ENCODE measurements at regions not wholly inside any gene's neighbourhood (a gene's known extent, or its start where the extent isn't known, plus 50 kb on each side); places are given as distances from the start of the nearest gene placed in this dataset.
"Not testable (repeated sequence)": the region's sequence is repeated elsewhere in the genome, so short reads cannot be mapped to it uniquely, and the experiment has no call there.

GRCh38 chr10:3890602-3891352, 105.8 kb upstream of the KLF6 start:
- DNase-seq: no peak

GRCh38 chr10:3889961-3890522, 105.0 kb upstream of the KLF6 start:
- peak; percentile 76 for DNase-seq

GRCh38 chr10:3887885-3888476, 103.0 kb upstream of the KLF6 start:
- DNase-seq: peak; percentile 85

- DNase-seq: no peak
These were observed 102.4 kb upstream of the KLF6 start for GRCh38 chr10:3887404-3887803.

- peak; percentile 88 for DNase-seq
These were observed 101.7 kb upstream of the KLF6 start for GRCh38 chr10:3886641-3887251.

- DNase-seq: peak; percentile 57
These were observed 101.2 kb upstream of the KLF6 start for GRCh38 chr10:3886191-3886590.

- DNase-seq: no peak
These were observed 97.8 kb upstream of the KLF6 start for GRCh38 chr10:3882855-3883254.

- no peak for DNase-seq
These were observed 96.6 kb upstream of the KLF6 start for GRCh38 chr10:3881622-3882021.

GRCh38 chr10:3879073-3879472, 94.1 kb upstream of the KLF6 start:
- no peak for DNase-seq

- no peak for DNase-seq
These were observed 92.4 kb upstream of the KLF6 start for GRCh38 chr10:3877211-3878000.

- DNase-seq: no peak
These were observed 91.4 kb upstream of the KLF6 start for GRCh38 chr10:3876350-3876962.

- DNase-seq: no peak
These were observed 90.8 kb upstream of the KLF6 start for GRCh38 chr10:3875842-3876235.

- DNase-seq: no peak
These were observed 90.2 kb upstream of the KLF6 start for GRCh38 chr10:3874990-3875841.

- DNase-seq: not testable (repeated sequence)
These were observed 89.6 kb upstream of the KLF6 start for GRCh38 chr10:3874610-3874989.

- DNase-seq: peak; percentile 70
These were observed 88.9 kb upstream of the KLF6 start for GRCh38 chr10:3873728-3874461.

GRCh38 chr10:3872712-3873329, 87.8 kb upstream of the KLF6 start:
- DNase-seq: no peak

- no peak for DNase-seq
These were observed 86.5 kb upstream of the KLF6 start for GRCh38 chr10:3871424-3871996.

GRCh38 chr10:3869036-3869435, 84.0 kb upstream of the KLF6 start:
- no peak for DNase-seq

GRCh38 chr10:3868271-3868664, 83.3 kb upstream of the KLF6 start:
- no peak for DNase-seq

All from fibroblast of skin of scalp (primary cell).